HCT116 (cell line): ENCODE measurements at regions not wholly inside any gene's neighbourhood (a gene's known extent, or its start where the extent isn't known, plus 50 kb on each side); places are given as distances from the start of the nearest gene placed in this dataset.

Experiments
- ATAC-seq: fragments of 200-7000 bp; cut with Tn5 transposase; 2 replicates; pipeline ENCODE4 v1.9.1; 2020; ENCODE audit warnings: mild to moderate bottlenecking, moderate library complexity
- BruUV-seq: library from RNA; stranded (reverse); fragments of 400-500 nt; replicated peaks from 2 replicates; lab custom pipeline; 2021; lab: Mats Ljungman, UMichigan
- CTCF ChIA-PET: fragments of 300-600 bp; sonication (Branson Sonifier 250); formaldehyde crosslinking; loops from one replicate; lab custom pipeline; 2021; ENCODE audit warnings: antibody characterized with exemption; lab: Charles Lee
- POLR2A ChIA-PET: fragments of 300-600, 350-600 bp; sonication (Branson Sonifier 250); formaldehyde crosslinking; loops from one replicate; lab custom pipeline; 2021; ENCODE audit warnings: antibody characterized with exemption; lab: Charles Lee
- RAD21 ChIA-PET, 2 experiments: fragments of 300-600 bp; sonication (Branson Sonifier 250); formaldehyde crosslinking; loops; one replicate each; lab custom pipeline; 2023; ENCODE audit warnings: low total read pairs in 2 of 2; ENCODE audit not compliant: uncharacterized antibody in 2 of 2, unreplicated experiment in 2 of 2, low non-redundant PET in 1 of 2; lab: Charles Lee
- DNase-seq: peaks from one replicate; pipeline ENCODE4 v3.0.0-alpha.2; 2010; ENCODE audit warnings: low read depth, low spot score
- H2AFZ ChIP-seq: fragments of 200-600 bp; shearing (Covaris generic), sonication (generic); 2 replicates; pipeline ENCODE4 v1.6.1; 2017; ENCODE audit warnings: low read depth, mixed run types, mixed read lengths, antibody characterized with exemption, low read length; ENCODE audit not compliant: poor library complexity, severe bottlenecking
- H3K27ac ChIP-seq: 2 replicates; pipeline ENCODE4 v1.5.1; 2012; ENCODE audit warnings: low read depth, low read length
- H3K27me3 ChIP-seq: fragments of 200-600 bp; sonication (generic); 2 replicates; pipeline ENCODE4 v1.6.1; 2016; ENCODE audit warnings: mixed run types, low read length, mixed read lengths; ENCODE audit not compliant: insufficient read depth
- H3K36me3 ChIP-seq, 2 experiments: fragments of 200-500 bp in 1 of 2; fragments of 200-600 bp in 1 of 2; sonication (Bioruptor generic) in 1 of 2; sonication (generic) in 1 of 2; 2 replicates each; pipeline versions ENCODE4 v1.5.1 to v1.6.1; 2014 to 2016; ENCODE audit warnings: low read length in 2 of 2, inconsistent platforms in 1 of 2, mixed read lengths in 1 of 2, mixed run types in 1 of 2; ENCODE audit not compliant: insufficient read depth in 2 of 2, control insufficient read depth in 1 of 2
- H3K4me1 ChIP-seq, 2 experiments: fragments of 200-600 bp in 1 of 2; sonication (generic) in 1 of 2; 2 replicates each; pipeline versions ENCODE4 v1.5.1 to v1.6.1; 2012 to 2017; ENCODE audit warnings: low read length in 2 of 2, inconsistent platforms in 1 of 2, mild to moderate bottlenecking in 1 of 2, mixed read lengths in 1 of 2, mixed run types in 1 of 2, moderate library complexity in 1 of 2; ENCODE audit not compliant: insufficient read depth in 2 of 2, control insufficient read depth in 1 of 2
- H3K4me2 ChIP-seq: fragments of 200-600 bp; sonication (generic); 2 replicates; pipeline ENCODE4 v1.6.1; 2017; ENCODE audit warnings: mixed run types, low read length, mixed read lengths
- H3K4me3 ChIP-seq, 2 experiments: fragments of 200-600 bp in 1 of 2; sonication (generic) in 1 of 2; replicated peaks in 1 of 2; 2 replicates each; pipeline ENCODE4 v1.5.1; 2011 to 2016; ENCODE audit warnings: low read length in 2 of 2, control low read depth in 1 of 2, low read depth in 1 of 2, mild to moderate bottlenecking in 1 of 2, mixed read lengths in 1 of 2, mixed run types in 1 of 2
- H3K79me2 ChIP-seq: fragments of 200-600 bp; sonication (generic); 2 replicates; pipeline ENCODE4 v1.6.1; 2017; ENCODE audit warnings: mild to moderate bottlenecking, mixed run types, low read length, moderate library complexity, mixed read lengths; ENCODE audit not compliant: insufficient read depth
- H3K9ac ChIP-seq: fragments of 200-600 bp; sonication (generic); 2 replicates; pipeline ENCODE4 v1.6.1; 2016; ENCODE audit warnings: low read length, mixed read lengths
- H3K9me2 ChIP-seq: fragments of 200-600 bp; sonication (generic), shearing (Covaris generic); 2 replicates; pipeline ENCODE4 v1.6.1; 2017; ENCODE audit warnings: mixed run types, mild to moderate bottlenecking, moderate library complexity; ENCODE audit not compliant: insufficient read depth
- H3K9me3 ChIP-seq, 2 experiments: fragments of 200-500 bp in 1 of 2; fragments of 200-600 bp in 1 of 2; sonication (Bioruptor generic) in 1 of 2; sonication (generic) in 1 of 2; 2 replicates each; pipeline ENCODE4 v1.6.1; 2014 to 2017; ENCODE audit warnings: low read length in 2 of 2, mixed read lengths in 2 of 2, inconsistent platforms in 1 of 2, low read depth in 1 of 2, mild to moderate bottlenecking in 1 of 2, mixed run types in 1 of 2, moderate library complexity in 1 of 2; ENCODE audit not compliant: control insufficient read depth in 1 of 2, insufficient read depth in 1 of 2
- H4K20me1 ChIP-seq: fragments of 200-600 bp; sonication (generic), shearing (Covaris generic); 2 replicates; pipeline ENCODE4 v1.6.1; 2017; ENCODE audit warnings: mixed run types, mild to moderate bottlenecking, moderate library complexity; ENCODE audit not compliant: insufficient read depth
- CBX3 ChIP-seq: IDR thresholded peaks from 2 replicates; pipeline ENCODE4 v1.6.1; 2012; ENCODE audit warnings: low read depth
- EGR1 ChIP-seq: IDR thresholded peaks from 2 replicates; pipeline ENCODE4 v1.6.1; 2012; ENCODE audit warnings: low read depth
- EZH2 ChIP-seq: fragments of 200-600 bp; sonication (generic); IDR thresholded peaks from 2 replicates; pipeline ENCODE4 v1.6.1; 2017; ENCODE audit warnings: antibody characterized with exemption, mixed run types
- EZH2phosphoT487 ChIP-seq: fragments of 200-600 bp; IDR thresholded peaks from 2 replicates; pipeline ENCODE4 v1.6.1; 2018; ENCODE audit warnings: antibody characterized with exemption, borderline replicate concordance
- FOSL1 ChIP-seq: IDR thresholded peaks from 2 replicates; pipeline ENCODE4 v1.6.1; 2012; ENCODE audit warnings: low read depth
- JUND ChIP-seq: IDR thresholded peaks from 2 replicates; pipeline ENCODE4 v1.6.1; 2012
- MAX ChIP-seq: IDR thresholded peaks from 2 replicates; pipeline ENCODE4 v1.6.1; 2012
- POLR2A ChIP-seq: IDR thresholded peaks from 2 replicates; pipeline ENCODE4 v1.7.0; 2011; ENCODE audit warnings: borderline replicate concordance; ENCODE audit not compliant: insufficient read depth, insufficient read length; ENCODE audit errors: extremely low read depth
- POLR2AphosphoS5 ChIP-seq: IDR thresholded peaks from 2 replicates; pipeline ENCODE4 v1.6.1; 2011; ENCODE audit warnings: mild to moderate bottlenecking, low read depth, low read length, moderate library complexity
- RAD21 ChIP-seq: IDR thresholded peaks from 2 replicates; pipeline ENCODE4 v1.6.1; 2012; ENCODE audit warnings: low read depth, mild to moderate bottlenecking
- SIN3A ChIP-seq: IDR thresholded peaks from 2 replicates; pipeline ENCODE4 v1.6.1; 2012; ENCODE audit warnings: low read depth
- SP1 ChIP-seq: IDR thresholded peaks from 2 replicates; pipeline ENCODE4 v1.6.1; 2012; ENCODE audit warnings: low read depth
- SRF ChIP-seq: IDR thresholded peaks from 2 replicates; pipeline ENCODE4 v1.6.1; 2012; ENCODE audit warnings: low read depth
- TCF7L2 ChIP-seq: IDR thresholded peaks from 2 replicates; pipeline ENCODE4 v1.7.0; 2011; ENCODE audit warnings: borderline replicate concordance, inconsistent platforms; ENCODE audit not compliant: insufficient read depth, insufficient read length; ENCODE audit errors: extremely low read depth
- YY1 ChIP-seq: IDR thresholded peaks from 2 replicates; pipeline ENCODE4 v1.6.1; 2011; ENCODE audit warnings: low read length, low read depth, moderate library complexity, mild to moderate bottlenecking; ENCODE audit not compliant: insufficient replicate concordance; ENCODE audit errors: extremely low read depth
- intact Hi-C: fragments of 100-400 bp; cut with micrococcal nuclease; formaldehyde crosslinking; loops from 2 replicates; pipeline ENCODE4 v1.10.0; 2022

DNA sequence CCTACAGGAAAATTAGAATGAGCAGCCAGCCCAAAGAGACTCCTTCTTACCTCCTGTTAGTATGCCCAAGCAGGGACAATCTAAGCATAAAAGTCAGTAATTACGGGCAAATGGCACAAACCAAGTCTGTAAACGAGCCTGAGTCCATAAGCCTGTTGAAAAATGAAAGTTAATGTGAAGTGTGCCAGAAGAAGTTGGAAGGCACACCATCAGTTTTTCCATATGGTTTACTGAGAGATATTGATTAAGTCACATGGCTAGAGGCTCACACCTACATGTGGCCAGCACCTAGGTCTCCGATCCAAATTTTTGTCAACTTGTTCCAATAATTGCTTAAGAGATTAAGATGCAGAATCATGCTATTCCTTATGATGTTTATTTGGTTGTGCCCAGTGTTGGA, 242.4 kb upstream of the CSF3R start:
- H3K4me2 ChIP-seq: no peak overlapping the region
- no peaks in the 10 kb centered on the region for H3K4me1 ChIP-seq
- CTCF ChIA-PET: no interaction called here
- ATAC-seq (no peak), DNase-seq (no peak)
- no peak overlapping the region for H2AFZ ChIP-seq
- no peak overlapping the region for H3K9ac ChIP-seq
- no peaks in the 10 kb centered on the region for H3K36me3 ChIP-seq
- POLR2A ChIA-PET: no interaction called here
- H4K20me1 ChIP-seq: no peaks in the 10 kb centered on the region
- TF ChIP-seq TCF7L2: no peak
- no peak for TF ChIP-seq RAD21
- H3K9me3 ChIP-seq: no peaks in the 10 kb centered on the region
- intact Hi-C loops: no loop called here
- H3K9me2 ChIP-seq: no peaks in the 10 kb centered on the region
- no peaks in the 10 kb centered on the region for H3K79me2 ChIP-seq
- H3K27ac ChIP-seq: no peak overlapping the region
- RAD21 ChIA-PET: no interaction called here
- no peak overlapping the region for H3K4me3 ChIP-seq
- BruUV-seq: no TSS peak
- H3K27me3 ChIP-seq: peaks cover 47% of the 10 kb centered on the region

DNA sequence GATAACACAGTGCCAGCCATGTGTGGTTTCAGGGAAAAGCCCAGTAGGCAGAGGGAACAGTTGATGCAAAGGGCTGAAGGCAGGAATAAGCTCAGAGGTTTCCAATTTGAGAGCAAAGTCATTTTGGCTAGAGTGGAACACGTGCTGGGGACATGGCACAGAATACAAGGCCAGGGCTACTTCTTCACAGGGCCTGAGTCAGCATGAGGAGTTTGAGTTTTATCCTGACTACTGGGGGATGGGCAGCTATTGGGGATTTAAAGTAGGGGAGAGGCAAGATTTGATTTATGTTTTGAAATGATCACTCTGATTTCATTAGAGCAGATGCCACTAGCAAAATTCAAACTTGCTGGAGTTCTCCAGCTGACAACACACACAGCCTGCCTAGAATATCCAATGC, 241.1 kb upstream of the CSF3R start:
- Histone ChIP-seq H4K20me1 (no peaks in the 10 kb centered on the region), H3K4me3 (no peak overlapping the region), H3K9me3 (no peaks in the 10 kb centered on the region), H3K4me2 (no peak overlapping the region), H3K9me2 (no peaks in the 10 kb centered on the region), H3K27me3 (peaks cover 58% of the 10 kb centered on the region), H3K27ac (no peak overlapping the region), H2AFZ (no peak overlapping the region), H3K4me1 (no peaks in the 10 kb centered on the region), H3K79me2 (no peaks in the 10 kb centered on the region), H3K9ac (no peak overlapping the region), H3K36me3 (no peaks in the 10 kb centered on the region)
- TF ChIP-seq SRF: no peak
- TF ChIP-seq CBX3: no peak
- DNase-seq (no peak), ATAC-seq (no peak)
- ChIA-PET RAD21 (no interaction called here), CTCF (no interaction called here), POLR2A (no interaction called here)
- intact Hi-C loops: no loop called here
- no TSS peak for BruUV-seq

GRCh38 chr1:36722871-36723270, 240.2 kb upstream of the CSF3R start:
- H3K27ac ChIP-seq: no peak overlapping the region
- H3K36me3 ChIP-seq: no peaks in the 10 kb centered on the region
- no TSS peak for BruUV-seq
- DNase-seq: no peak
- H3K4me3 ChIP-seq: no peak overlapping the region
- no peaks in the 10 kb centered on the region for H3K4me1 ChIP-seq
- ChIA-PET POLR2A (no interaction called here), CTCF (no interaction called here), RAD21 (no interaction called here)
- intact Hi-C loops: no loop called here
- peaks cover 58% of the 10 kb centered on the region for H3K27me3 ChIP-seq
- H3K79me2 ChIP-seq: no peaks in the 10 kb centered on the region
- H3K4me2 ChIP-seq: no peak overlapping the region
- ATAC-seq: no peak
- H3K9me3 ChIP-seq: no peaks in the 10 kb centered on the region
- H4K20me1 ChIP-seq: no peaks in the 10 kb centered on the region
- H3K9ac ChIP-seq: no peak overlapping the region
- no peaks in the 10 kb centered on the region for H3K9me2 ChIP-seq
- H2AFZ ChIP-seq: no peak overlapping the region
- TF ChIP-seq SIN3A: no peak
- TF ChIP-seq SP1: no peak
- no peak for TF ChIP-seq EZH2
- no peak for TF ChIP-seq EZH2phosphoT487
- TF ChIP-seq MAX: no peak
- no peak for TF ChIP-seq CBX3
- TF ChIP-seq YY1: no peak
- no peak for TF ChIP-seq JUND
- no peak for TF ChIP-seq POLR2AphosphoS5
- no peak for TF ChIP-seq POLR2A
- no peak for TF ChIP-seq FOSL1
- no peak for TF ChIP-seq EGR1
